Right cardiac atrium (tissue), 5 donors: ENCODE measurements at regions not wholly inside any gene's neighbourhood (a gene's known extent, or its start where the extent isn't known, plus 50 kb on each side); places are given as distances from the start of the nearest gene placed in this dataset.

Experiments used
- ATAC-seq, 2 donors: fragments of 200-7000 bp; cut with Tn5 transposase; one replicate each; pipeline versions ENCODE4 v1.8.0 to v1.9.1; 2020; ENCODE audit warnings: moderate library complexity in 2 of 2, mild to moderate bottlenecking in 1 of 2
- DNase-seq, 3 donors: peaks; one replicate each; pipeline ENCODE4 v3.0.0-alpha.2; 2020
- H3K27ac ChIP-seq: one replicate; pipeline ENCODE4 v1.5.1; 2013; ENCODE audit warnings: mild to moderate bottlenecking, low read length, control low read depth, moderate library complexity
- H3K27me3 ChIP-seq: one replicate; pipeline ENCODE4 v1.6.1; 2013; ENCODE audit not compliant: control insufficient read depth, insufficient read depth
- H3K4me1 ChIP-seq: one replicate; pipeline ENCODE4 v1.6.1; 2013; ENCODE audit warnings: low read length; ENCODE audit not compliant: control insufficient read depth, insufficient read depth
- H3K4me3 ChIP-seq: one replicate; pipeline ENCODE4 v1.5.1; 2013; ENCODE audit warnings: low read length, control low read depth
- H3K9me3 ChIP-seq: one replicate; pipeline ENCODE4 v1.6.1; 2013; ENCODE audit warnings: low read length; ENCODE audit not compliant: control insufficient read depth
- WGBS: extraction: QIAGEN DNeasy Blood & Tissue Kit; methylation state at CpG from one replicate; pipeline ENCODE4 v1.1.7; 2013; 5-methylcytosine and 5-hydroxymethylcytosine counted together
- intact Hi-C, 4 donors: fragments of 100-400 bp; cut with DNase I; formaldehyde crosslinking; loops; one replicate each; pipeline versions ENCODE4 v1.11.0 to v1.14.0; 2022 to 2023
- donor health status: healthy with polysubstance abuse.
- donor health status: DM: no; HTN: yes; CAD: no.
- donor health status: DM: no; HTN: no; CAD: no.
- donor health status: DM: no; HTN: yes; CAD: no; lungs with severe emphysema.
- donor health status: DM: yes; HTN: yes; CAD: no.

- Histone ChIP-seq H3K27me3 (no peaks in the 10 kb centered on the region), H3K4me3 (no peak overlapping the region), H3K27ac (no peak overlapping the region), H3K9me3 (no peaks in the 10 kb centered on the region), H3K4me1 (no peaks in the 10 kb centered on the region)
- WGBS = 17% methylated on average over 5 of the region's 5 CpGs
- intact Hi-C loops = loop anchor here in 3 of 4 donors (5.0 to 10.0 kb wide), 5 partner anchors 405 to 915 kb away; no protein-coding TSS in a partner anchor
- DNase-seq (no peak), ATAC-seq (peak in 1 of 2 donors; percentile 45)
Observed at GRCh38 chr9:119559986-119560385, 190.8 kb upstream of the BRINP1 start.

GRCh38 chr9:119559056-119559455 lies 189.8 kb upstream of the BRINP1 start:
- Histone ChIP-seq H3K27me3 (no peaks in the 10 kb centered on the region), H3K4me1 (no peaks in the 10 kb centered on the region), H3K9me3 (no peaks in the 10 kb centered on the region), H3K27ac (no peak overlapping the region), H3K4me3 (no peak overlapping the region)
- ATAC-seq = no peak
- intact Hi-C loops = loop anchor here in 3 of 4 donors (5.0 to 10.0 kb wide), 5 partner anchors 406 to 916 kb away; no protein-coding TSS in a partner anchor
- DNase-seq = no peak

- Histone ChIP-seq H3K4me1 (no peaks in the 10 kb centered on the region), H3K4me3 (peak overlapping the region; percentile 4), H3K9me3 (no peaks in the 10 kb centered on the region), H3K27me3 (no peaks in the 10 kb centered on the region), H3K27ac (peak overlapping the region; percentile 18)
- intact Hi-C loops = loop anchor here in 3 of 4 donors (5.0 to 10.0 kb wide), 5 partner anchors 408 to 918 kb away; no protein-coding TSS in a partner anchor
- WGBS = 9% methylated on average over 31 of the region's 31 CpGs
- ATAC-seq (peak; percentile 93 to 96), DNase-seq (peak; percentile 76 to 91 (median 91))
Observed at GRCh38 chr9:119556129-119556875, 187.1 kb upstream of the BRINP1 start.

GRCh38 chr9:119544492-119544891 lies 175.3 kb upstream of the BRINP1 start:
- no peak overlapping the region for H3K27ac ChIP-seq
- ATAC-seq = no peak
- no peaks in the 10 kb centered on the region for H3K9me3 ChIP-seq
- H3K4me1 ChIP-seq = no peaks in the 10 kb centered on the region
- intact Hi-C loops = no loop called here
- H3K27me3 ChIP-seq = no peaks in the 10 kb centered on the region
- 62% methylated on average over 3 of the region's 3 CpGs for WGBS
- no peak for DNase-seq
- H3K4me3 ChIP-seq = no peak overlapping the region

GRCh38 chr9:119537138-119537537 lies 167.9 kb upstream of the BRINP1 start:
- WGBS = 42% methylated on average over 3 of the region's 3 CpGs

GRCh38 chr9:119533504-119533903 lies 164.3 kb upstream of the BRINP1 start:
- ATAC-seq (no peak), DNase-seq (no peak)
- no peak overlapping the region for H3K27ac ChIP-seq
- WGBS = 30% methylated on average over 3 of the region's 3 CpGs
- no peaks in the 10 kb centered on the region for H3K9me3 ChIP-seq
- no peaks in the 10 kb centered on the region for H3K4me1 ChIP-seq
- intact Hi-C loops = no loop called here
- no peaks in the 10 kb centered on the region for H3K27me3 ChIP-seq
- H3K4me3 ChIP-seq = no peak overlapping the region

More at GRCh38 chr9:119537138-119537537, 167.9 kb upstream of the BRINP1 start:
- ATAC-seq = no peak
- H3K27me3 ChIP-seq = no peaks in the 10 kb centered on the region
- intact Hi-C loops = no loop called here
- H3K9me3 ChIP-seq = no peaks in the 10 kb centered on the region
- H3K4me3 ChIP-seq = no peak overlapping the region
- no peaks in the 10 kb centered on the region for H3K4me1 ChIP-seq
- no peak overlapping the region for H3K27ac ChIP-seq
- no peak for DNase-seq

- whole genome bisulfite sequencing = 63% methylated on average over 8 of the region's 8 CpGs
- ATAC-seq (peak in 1 of 2 donors; percentile 36), DNase-seq (no peak)
- Histone ChIP-seq H3K9me3 (no peaks in the 10 kb centered on the region), H3K27me3 (no peaks in the 10 kb centered on the region), H3K27ac (no peak overlapping the region), H3K4me1 (no peaks in the 10 kb centered on the region), H3K4me3 (no peak overlapping the region)
- intact Hi-C loops = no loop called here
Observed at GRCh38 chr9:119526698-119527097, 157.5 kb upstream of the BRINP1 start.

- Histone ChIP-seq H3K4me1 (no peaks in the 10 kb centered on the region), H3K9me3 (no peaks in the 10 kb centered on the region), H3K27ac (no peak overlapping the region), H3K4me3 (no peak overlapping the region), H3K27me3 (no peaks in the 10 kb centered on the region)
- intact Hi-C loops = no loop called here
- no peak for ATAC-seq
- 60% methylated on average over 1 of the region's 1 CpG for WGBS
- no peak for DNase-seq
Observed at GRCh38 chr9:119523508-119523907, 154.3 kb upstream of the BRINP1 start.

- Histone ChIP-seq H3K4me3 (no peak overlapping the region), H3K27me3 (no peaks in the 10 kb centered on the region), H3K27ac (no peak overlapping the region), H3K9me3 (no peaks in the 10 kb centered on the region), H3K4me1 (no peaks in the 10 kb centered on the region)
- intact Hi-C loops = no loop called here
- no peak for ATAC-seq
- 52% methylated on average over 2 of the region's 2 CpGs for WGBS
- DNase-seq = no peak
Observed at GRCh38 chr9:119522381-119522780, 153.1 kb upstream of the BRINP1 start.

GRCh38 chr9:119509291-119509905 lies 140.2 kb upstream of the BRINP1 start:
- H3K9me3 ChIP-seq = no peaks in the 10 kb centered on the region
- WGBS = 67% methylated on average over 2 of the region's 2 CpGs
- no peak overlapping the region for H3K4me3 ChIP-seq
- no peak overlapping the region for H3K27ac ChIP-seq
- intact Hi-C loops = no loop called here
- ATAC-seq (no peak), DNase-seq (no peak)
- no peaks in the 10 kb centered on the region for H3K27me3 ChIP-seq
- H3K4me1 ChIP-seq = no peaks in the 10 kb centered on the region

- ATAC-seq (no peak), DNase-seq (no peak)
- Histone ChIP-seq H3K4me1 (no peaks in the 10 kb centered on the region), H3K9me3 (no peaks in the 10 kb centered on the region), H3K4me3 (no peak overlapping the region), H3K27ac (no peak overlapping the region), H3K27me3 (no peaks in the 10 kb centered on the region)
- intact Hi-C loops = no loop called here
- WGBS = 79% methylated on average over 3 of the region's 3 CpGs
Observed at GRCh38 chr9:119501374-119501773, 132.1 kb upstream of the BRINP1 start.
